ENCODE measurements at regions not wholly inside any gene's neighbourhood (a gene's known extent, or its start where the extent isn't known, plus 50 kb on each side); places are given as distances from the start of the nearest gene placed in this dataset.
"Not testable (repeated sequence)": the region's sequence is repeated elsewhere in the genome, so short reads cannot be mapped to it uniquely, and the experiment has no call there.

DNA sequence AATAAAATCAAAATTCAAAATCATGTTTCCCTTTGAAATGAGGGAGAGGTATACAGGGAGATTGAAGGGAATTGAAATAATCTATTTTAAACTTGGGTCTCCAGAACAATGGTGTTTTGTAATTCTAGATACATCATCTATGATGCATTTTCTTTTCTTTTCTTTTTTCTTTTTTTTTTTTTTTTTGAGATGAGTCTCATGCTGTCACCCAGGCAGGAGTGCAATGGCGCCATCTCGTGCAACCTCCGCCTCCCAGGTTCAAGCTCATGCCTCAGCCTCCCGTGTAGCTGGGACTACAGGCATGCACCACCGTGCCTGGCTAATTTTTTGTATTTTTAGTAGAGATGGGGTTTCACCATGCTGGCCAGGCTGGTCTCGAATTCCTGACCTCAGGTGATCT is 205.1 kb downstream of the LPIN1 start:
- not testable (repeated sequence) for TF ChIP-seq POLR2A, CTCF (IDR thresholded peaks at IDR 0.05)

All from tibial nerve (tissue), 3 donors.